Muscle layer of colon (tissue), 2 donors: ENCODE measurements at regions not wholly inside any gene's neighbourhood (a gene's known extent, or its start where the extent isn't known, plus 50 kb on each side); places are given as distances from the start of the nearest gene placed in this dataset.
"Not testable (repeated sequence)": the region's sequence is repeated elsewhere in the genome, so short reads cannot be mapped to it uniquely, and the experiment has no call there.

Experiments used
- H3K27ac ChIP-seq: one replicate; pipeline ENCODE4 v1.7.0; 2013; ENCODE audit warnings: low read depth, mild to moderate bottlenecking, low read length, moderate library complexity
- H3K27me3 ChIP-seq, 2 donors: one replicate each; pipeline ENCODE4 v1.7.0; 2013; ENCODE audit warnings: low read length in 2 of 2, mild to moderate bottlenecking in 2 of 2; ENCODE audit not compliant: insufficient read depth in 2 of 2, control insufficient read depth in 1 of 2
- H3K36me3 ChIP-seq: one replicate; pipeline ENCODE4 v1.7.0; 2013; ENCODE audit warnings: mild to moderate bottlenecking, low read length; ENCODE audit not compliant: insufficient read depth
- H3K4me1 ChIP-seq: one replicate; pipeline ENCODE4 v1.7.0; 2013; ENCODE audit warnings: mild to moderate bottlenecking, low read length; ENCODE audit not compliant: insufficient read depth
- H3K4me3 ChIP-seq, 2 donors: one replicate each; pipeline ENCODE4 v1.7.0; 2013; ENCODE audit warnings: low read length in 2 of 2, low read depth in 1 of 2, mild to moderate bottlenecking in 1 of 2, moderate library complexity in 1 of 2
- H3K9ac ChIP-seq: one replicate; pipeline ENCODE4 v1.7.0; 2013; ENCODE audit warnings: low read length
- H3K9me3 ChIP-seq: one replicate; pipeline ENCODE4 v1.7.0; 2013; ENCODE audit warnings: mild to moderate bottlenecking, low read length
- donor health status: abdominal sarcoma.
- donor health status: Adenocarcinoma of cecum.

- Histone ChIP-seq H3K27ac (no peak overlapping the region), H3K9me3 (no peaks in the 10 kb centered on the region), H3K4me1 (no peaks in the 10 kb centered on the region), H3K4me3 (no peak overlapping the region), H3K9ac (no peak overlapping the region), H3K36me3 (no peaks in the 10 kb centered on the region), H3K27me3 (no peaks in the 10 kb centered on the region)
These were observed 381.0 kb downstream of the TSHZ3 start for GRCh38 chr19:30968210-30968609.

- no peak overlapping the region for H3K27ac ChIP-seq
- H3K9ac ChIP-seq = no peak overlapping the region
- H3K36me3 ChIP-seq = no peaks in the 10 kb centered on the region
- no peaks in the 10 kb centered on the region for H3K27me3 ChIP-seq
- H3K9me3 ChIP-seq = no peaks in the 10 kb centered on the region
- no peak overlapping the region for H3K4me3 ChIP-seq
- H3K4me1 ChIP-seq = no peaks in the 10 kb centered on the region
These were observed 382.8 kb downstream of the TSHZ3 start for GRCh38 chr19:30966486-30966885.

GRCh38 chr19:30959011-30959410 is 390.2 kb downstream of the TSHZ3 start:
- Histone ChIP-seq H3K4me3 (no peak overlapping the region), H3K4me1 (no peaks in the 10 kb centered on the region), H3K9me3 (no peaks in the 10 kb centered on the region), H3K9ac (no peak overlapping the region), H3K36me3 (no peaks in the 10 kb centered on the region), H3K27ac (no peak overlapping the region), H3K27me3 (no peaks in the 10 kb centered on the region)

GRCh38 chr19:30955112-30956104 is 393.8 kb downstream of the TSHZ3 start:
- no peak overlapping the region for H3K4me3 ChIP-seq
- no peaks in the 10 kb centered on the region for H3K9me3 ChIP-seq
- no peaks in the 10 kb centered on the region for H3K4me1 ChIP-seq
- H3K27ac ChIP-seq = no peak overlapping the region
- H3K9ac ChIP-seq = no peak overlapping the region
- H3K27me3 ChIP-seq = no peaks in the 10 kb centered on the region
- no peaks in the 10 kb centered on the region for H3K36me3 ChIP-seq

GRCh38 chr19:30944276-30944932 is 404.8 kb downstream of the TSHZ3 start:
- H3K36me3 ChIP-seq, H3K27me3 ChIP-seq, H3K4me3 ChIP-seq, H3K9ac ChIP-seq, H3K27ac ChIP-seq, H3K4me1 ChIP-seq, H3K9me3 ChIP-seq: not testable (repeated sequence)

GRCh38 chr19:30943101-30943843 is 406.0 kb downstream of the TSHZ3 start:
- H3K9ac ChIP-seq = no peak overlapping the region
- H3K4me1 ChIP-seq = no peaks in the 10 kb centered on the region
- no peaks in the 10 kb centered on the region for H3K36me3 ChIP-seq
- no peaks in the 10 kb centered on the region for H3K27me3 ChIP-seq
- no peak overlapping the region for H3K27ac ChIP-seq
- no peak overlapping the region for H3K4me3 ChIP-seq
- H3K9me3 ChIP-seq = no peaks in the 10 kb centered on the region

- no peaks in the 10 kb centered on the region for H3K27me3 ChIP-seq
- H3K4me1 ChIP-seq = no peaks in the 10 kb centered on the region
- H3K9me3 ChIP-seq = no peaks in the 10 kb centered on the region
- H3K36me3 ChIP-seq = no peaks in the 10 kb centered on the region
- no peak overlapping the region for H3K27ac ChIP-seq
- no peak overlapping the region for H3K9ac ChIP-seq
- H3K4me3 ChIP-seq = no peak overlapping the region
These were observed 406.6 kb downstream of the TSHZ3 start for GRCh38 chr19:30942636-30943035.

GRCh38 chr19:30941591-30941990 is 407.6 kb downstream of the TSHZ3 start:
- H3K27ac ChIP-seq = no peak overlapping the region
- H3K36me3 ChIP-seq = no peaks in the 10 kb centered on the region
- H3K9ac ChIP-seq = no peak overlapping the region
- no peak overlapping the region for H3K4me3 ChIP-seq
- H3K9me3 ChIP-seq = no peaks in the 10 kb centered on the region
- H3K4me1 ChIP-seq = no peaks in the 10 kb centered on the region
- H3K27me3 ChIP-seq = no peaks in the 10 kb centered on the region

GRCh38 chr19:30936276-30936675 is 413.0 kb downstream of the TSHZ3 start:
- H3K27ac ChIP-seq = no peak overlapping the region
- no peaks in the 10 kb centered on the region for H3K36me3 ChIP-seq
- H3K4me1 ChIP-seq = no peaks in the 10 kb centered on the region
- H3K27me3 ChIP-seq = no peaks in the 10 kb centered on the region
- no peak overlapping the region for H3K9ac ChIP-seq
- H3K4me3 ChIP-seq = no peak overlapping the region
- H3K9me3 ChIP-seq = no peaks in the 10 kb centered on the region

- H3K36me3 ChIP-seq = no peaks in the 10 kb centered on the region
- H3K9me3 ChIP-seq = no peaks in the 10 kb centered on the region
- H3K4me1 ChIP-seq = no peaks in the 10 kb centered on the region
- no peak overlapping the region for H3K27ac ChIP-seq
- H3K27me3 ChIP-seq = no peaks in the 10 kb centered on the region
- no peak overlapping the region for H3K9ac ChIP-seq
- H3K4me3 ChIP-seq = no peak overlapping the region
These were observed 414.1 kb downstream of the TSHZ3 start for GRCh38 chr19:30935146-30935545.

- not testable (repeated sequence) for H3K27ac ChIP-seq, H3K27me3 ChIP-seq, H3K9ac ChIP-seq, H3K4me1 ChIP-seq, H3K4me3 ChIP-seq, H3K36me3 ChIP-seq, H3K9me3 ChIP-seq
These were observed 415.8 kb downstream of the TSHZ3 start for GRCh38 chr19:30933454-30933853.
